ENCODE measurements at regions not wholly inside any gene's neighbourhood (a gene's known extent, or its start where the extent isn't known, plus 50 kb on each side); places are given as distances from the start of the nearest gene placed in this dataset.

DNA sequence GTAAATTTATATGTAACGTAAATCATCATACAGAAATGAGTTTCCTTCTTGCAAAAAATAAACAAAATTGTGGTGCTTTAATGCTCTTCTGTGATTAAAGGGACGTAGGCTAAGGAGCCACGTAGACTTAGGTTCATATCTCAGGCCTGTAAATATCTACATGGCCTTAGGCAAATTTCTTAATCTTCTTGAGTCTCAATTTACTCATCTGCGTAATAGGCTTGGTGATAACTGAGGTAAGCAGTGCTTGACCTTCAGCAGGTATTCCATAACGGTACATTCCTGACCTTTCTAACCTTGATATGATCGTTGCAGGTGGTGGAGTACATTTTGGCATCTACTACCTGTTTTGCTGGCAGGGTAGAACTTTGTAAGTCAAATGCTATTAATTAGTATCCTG, 65.2 kb upstream of the TLR3 start:
- no peak overlapping the region for H2AFZ ChIP-seq (ENCODE audit: low read depth, low read length)
- H3K9me3 ChIP-seq (replicated peaks; ENCODE audit: control insufficient read depth, insufficient read depth, low read length): no peaks in the 10 kb centered on the region
- H3K27ac ChIP-seq (ENCODE audit: insufficient read depth, low read depth, low read length): no peak overlapping the region
- no peaks in the 10 kb centered on the region for H4K20me1 ChIP-seq (replicated peaks; ENCODE audit: control insufficient read depth, extremely low read depth, insufficient read depth, low read length)
- dilution Hi-C loops (cut with MboI; ENCODE audit: extremely low pct_ligation_motif_present, low sequenced_read_pairs) (no loop called here), intact Hi-C loops (cut with micrococcal nuclease) (no loop called here)
- TF ChIP-seq, protein P1, sequence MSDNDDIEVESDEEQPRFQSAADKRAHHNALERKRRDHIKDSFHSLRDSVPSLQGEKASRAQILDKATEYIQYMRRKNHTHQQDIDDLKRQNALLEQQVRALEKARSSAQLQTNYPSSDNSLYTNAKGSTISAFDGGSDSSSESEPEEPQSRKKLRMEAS (IDR thresholded peaks at IDR 0.05; ENCODE audit: insufficient read depth, insufficient read length): no peak
- TF ChIP-seq MYC (IDR thresholded peaks at IDR 0.05; ENCODE audit: low read depth, low read length): no peak
- no peak for TF ChIP-seq JUN (IDR thresholded peaks at IDR 0.05; ENCODE audit: borderline replicate concordance, insufficient read depth, insufficient read length, low read depth)
- TF ChIP-seq GATA2 (IDR thresholded peaks at IDR 0.05; ENCODE audit: insufficient read depth, insufficient read length, low read depth, low read length): no peak
- TF ChIP-seq, protein P2, sequence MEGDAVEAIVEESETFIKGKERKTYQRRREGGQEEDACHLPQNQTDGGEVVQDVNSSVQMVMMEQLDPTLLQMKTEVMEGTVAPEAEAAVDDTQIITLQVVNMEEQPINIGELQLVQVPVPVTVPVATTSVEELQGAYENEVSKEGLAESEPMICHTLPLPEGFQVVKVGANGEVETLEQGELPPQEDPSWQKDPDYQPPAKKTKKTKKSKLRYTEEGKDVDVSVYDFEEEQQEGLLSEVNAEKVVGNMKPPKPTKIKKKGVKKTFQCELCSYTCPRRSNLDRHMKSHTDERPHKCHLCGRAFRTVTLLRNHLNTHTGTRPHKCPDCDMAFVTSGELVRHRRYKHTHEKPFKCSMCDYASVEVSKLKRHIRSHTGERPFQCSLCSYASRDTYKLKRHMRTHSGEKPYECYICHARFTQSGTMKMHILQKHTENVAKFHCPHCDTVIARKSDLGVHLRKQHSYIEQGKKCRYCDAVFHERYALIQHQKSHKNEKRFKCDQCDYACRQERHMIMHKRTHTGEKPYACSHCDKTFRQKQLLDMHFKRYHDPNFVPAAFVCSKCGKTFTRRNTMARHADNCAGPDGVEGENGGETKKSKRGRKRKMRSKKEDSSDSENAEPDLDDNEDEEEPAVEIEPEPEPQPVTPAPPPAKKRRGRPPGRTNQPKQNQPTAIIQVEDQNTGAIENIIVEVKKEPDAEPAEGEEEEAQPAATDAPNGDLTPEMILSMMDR (IDR thresholded peaks at IDR 0.05; ENCODE audit: extremely low read depth in 1 of 2, insufficient read depth in 1 of 2, low read depth in 1 of 2, low read length in 2 of 2): no peak
- TF ChIP-seq POLR2AphosphoS5 (IDR thresholded peaks at IDR 0.05; ENCODE audit: insufficient read depth, low read depth, low read length): no peak
- TF ChIP-seq EZH2 (IDR thresholded peaks at IDR 0.05; ENCODE audit: borderline replicate concordance, low read depth, low read length, severe bottlenecking): no peak
- TF ChIP-seq POLR2A (IDR thresholded peaks at IDR 0.05; ENCODE audit: low read depth, low read length): no peak
- no peak for TF ChIP-seq FOS (IDR thresholded peaks at IDR 0.05; ENCODE audit: borderline replicate concordance, insufficient read depth, low read length)
- POLR2A ChIA-PET: no interaction called here
- H3K4me2 ChIP-seq (ENCODE audit: insufficient read depth, low read length): no peak overlapping the region
- no peaks in the 10 kb centered on the region for H3K4me1 ChIP-seq (ENCODE audit: control insufficient read depth, extremely low read depth, insufficient read depth, low read length)
- H3K79me2 ChIP-seq (ENCODE audit: control insufficient read depth, insufficient read depth, low read length): no peaks in the 10 kb centered on the region
- CTCF ChIA-PET: no interaction called here
- H3K9me1 ChIP-seq (replicated peaks; ENCODE audit: control insufficient read depth, extremely low read depth, insufficient read depth, low read length): no peaks in the 10 kb centered on the region
- no TSS peak for BruUV-seq (replicated peaks)
- FAIRE-seq: no peak
- H3K9ac ChIP-seq (replicated peaks; ENCODE audit: extremely low read depth, insufficient read depth, low read length): no peak overlapping the region
- no peaks in the 10 kb centered on the region for H3K36me3 ChIP-seq (ENCODE audit: control insufficient read depth in 2 of 2, extremely low read depth in 1 of 2, insufficient read depth in 2 of 2, low read length in 2 of 2)
- no peaks in the 10 kb centered on the region for H3K27me3 ChIP-seq (ENCODE audit: control insufficient read depth in 2 of 2, insufficient read depth in 2 of 2, low read length in 2 of 2)
- DNase-seq (ENCODE audit: low read depth, low spot score): no peak
- H3K4me3 ChIP-seq (replicated peaks in 1 of 3; ENCODE audit: insufficient read depth in 1 of 3, low read depth in 1 of 3, low read length in 3 of 3): no peak overlapping the region
